ENCODE measurements at regions not wholly inside any gene's neighbourhood (a gene's known extent, or its start where the extent isn't known, plus 50 kb on each side); places are given as distances from the start of the nearest gene placed in this dataset.

DNA sequence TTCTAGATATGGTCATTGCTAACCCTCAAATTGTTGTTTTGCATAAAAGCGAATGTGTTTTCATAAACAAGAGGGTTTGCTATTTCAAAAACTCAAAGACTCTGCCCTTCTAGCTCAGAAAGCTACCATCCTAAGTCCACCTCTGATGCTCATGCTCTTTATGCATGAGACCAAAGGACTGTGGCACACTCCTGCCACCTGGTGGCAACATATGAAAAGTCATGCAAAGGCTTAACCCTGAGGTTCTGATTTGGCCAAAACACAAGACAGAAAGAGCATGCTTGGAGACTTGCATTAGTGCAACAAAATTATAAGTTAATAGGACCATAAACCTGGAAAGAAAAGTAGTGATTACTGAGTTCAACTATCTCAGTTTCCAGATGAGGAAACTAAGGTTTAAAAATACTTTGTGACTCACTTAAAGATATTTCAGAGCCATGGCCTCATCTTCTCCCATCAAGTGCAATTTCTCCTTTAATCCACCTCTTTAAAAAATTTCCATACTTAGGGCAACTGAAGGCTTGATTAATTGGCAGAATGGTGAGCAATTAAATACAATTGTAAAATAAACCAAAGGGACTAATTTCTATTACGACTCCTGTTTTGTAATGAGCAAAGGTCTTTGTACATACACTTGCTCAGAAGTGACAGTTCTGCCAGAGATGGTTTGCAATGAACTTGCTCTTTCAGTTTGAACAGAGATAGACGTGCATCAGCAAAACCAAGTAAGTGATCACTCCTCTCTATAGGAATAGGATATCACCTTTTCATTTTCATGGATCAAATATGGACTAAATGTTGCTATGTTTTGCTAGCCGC lies 110.7 kb upstream of the RAD23B start:
- DNase-seq: peak; percentile 68

DNA sequence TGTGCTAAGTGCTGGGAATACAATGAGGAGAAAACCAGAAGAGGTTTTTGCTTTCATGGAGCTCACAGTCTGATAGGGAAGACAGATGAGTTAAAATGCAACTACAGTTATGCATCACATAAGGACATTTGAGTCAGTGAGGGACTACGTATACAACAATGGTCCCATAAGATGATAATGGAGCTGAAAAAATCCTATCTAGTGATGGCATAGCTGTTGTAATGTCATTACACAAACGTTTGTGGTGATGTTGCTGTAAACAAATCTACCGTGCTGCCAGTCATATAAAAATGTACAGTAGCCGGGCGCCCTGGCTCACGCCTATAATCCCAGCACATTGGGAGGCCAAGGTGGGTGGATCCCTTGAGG lies 110.1 kb upstream of the RAD23B start:
- DNase-seq: peak; percentile 5

DNA sequence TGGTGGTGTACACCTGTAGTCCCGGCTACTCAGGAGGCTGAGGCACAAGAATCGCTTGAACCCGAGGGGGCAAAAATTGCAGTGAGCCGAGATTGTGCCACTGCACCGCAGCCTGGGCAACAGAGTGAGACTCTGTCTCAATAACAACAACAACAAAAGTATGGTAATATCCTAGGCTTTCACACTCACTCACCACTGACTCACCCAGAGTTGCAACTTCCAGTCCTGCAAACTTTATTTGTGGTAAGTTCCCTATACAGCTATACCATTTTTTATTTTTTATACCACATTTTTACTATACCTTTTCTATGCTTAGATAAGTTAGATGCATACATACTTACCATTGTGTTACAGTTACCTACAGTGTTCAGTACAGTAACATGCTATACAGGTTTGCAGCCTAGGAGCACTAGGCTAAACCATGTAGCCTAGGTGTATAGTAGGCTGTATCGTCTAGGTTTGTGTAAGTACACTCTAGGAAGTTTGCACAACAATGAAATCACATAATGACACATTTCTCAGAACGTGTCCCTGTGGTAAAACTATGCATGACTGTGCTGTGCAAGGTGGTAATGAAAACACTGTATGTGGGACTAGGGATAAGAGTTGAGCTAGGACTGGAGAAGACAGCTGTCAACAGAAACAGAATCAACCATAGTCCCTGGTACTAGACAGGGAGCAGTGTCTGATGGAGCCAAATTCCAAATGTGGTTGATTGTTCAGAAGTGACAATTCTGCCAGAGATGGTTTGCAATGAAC lies 109.5 kb upstream of the RAD23B start:
- no peak for DNase-seq

DNA sequence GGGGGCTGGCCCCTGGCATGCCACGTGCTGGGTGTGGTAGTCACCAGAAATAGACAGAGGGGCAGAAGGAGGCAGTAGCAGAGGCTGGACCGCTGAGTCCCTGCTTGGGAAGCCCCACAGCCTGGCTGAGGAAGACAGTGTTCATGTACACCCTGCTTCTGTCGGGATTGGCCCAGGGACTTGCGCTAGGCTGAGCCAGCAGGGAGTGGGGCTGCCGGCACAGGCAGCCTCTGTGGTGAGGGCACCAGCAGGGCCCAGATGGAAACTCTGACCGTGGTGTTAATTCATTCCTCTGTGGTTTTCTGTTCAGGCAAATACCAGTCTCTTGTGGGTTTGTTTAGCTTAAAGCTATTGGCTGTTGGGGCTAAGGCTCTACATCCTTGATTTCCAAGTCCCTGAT lies 108.6 kb upstream of the RAD23B start:
- DNase-seq: peak; percentile 12

DNA sequence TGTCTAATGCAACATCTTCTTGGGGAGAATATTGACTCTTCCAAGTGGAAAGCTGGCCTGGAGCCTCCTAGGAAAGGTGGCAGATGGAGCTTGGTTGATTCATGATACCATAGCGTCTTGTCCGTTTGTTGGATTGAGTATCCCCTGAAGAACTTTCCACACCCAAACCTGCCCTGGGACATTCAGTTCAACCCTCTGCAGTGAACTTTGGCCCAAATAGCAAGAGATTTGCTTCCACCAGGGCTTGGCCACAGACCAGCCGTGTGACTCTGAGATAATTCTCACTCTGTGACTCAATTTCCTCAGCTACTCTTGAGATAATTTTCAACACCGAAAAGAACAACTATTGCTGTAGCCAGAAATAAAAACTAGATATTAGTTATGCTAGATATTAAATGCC lies 108.0 kb upstream of the RAD23B start:
- DNase-seq: no peak

DNA sequence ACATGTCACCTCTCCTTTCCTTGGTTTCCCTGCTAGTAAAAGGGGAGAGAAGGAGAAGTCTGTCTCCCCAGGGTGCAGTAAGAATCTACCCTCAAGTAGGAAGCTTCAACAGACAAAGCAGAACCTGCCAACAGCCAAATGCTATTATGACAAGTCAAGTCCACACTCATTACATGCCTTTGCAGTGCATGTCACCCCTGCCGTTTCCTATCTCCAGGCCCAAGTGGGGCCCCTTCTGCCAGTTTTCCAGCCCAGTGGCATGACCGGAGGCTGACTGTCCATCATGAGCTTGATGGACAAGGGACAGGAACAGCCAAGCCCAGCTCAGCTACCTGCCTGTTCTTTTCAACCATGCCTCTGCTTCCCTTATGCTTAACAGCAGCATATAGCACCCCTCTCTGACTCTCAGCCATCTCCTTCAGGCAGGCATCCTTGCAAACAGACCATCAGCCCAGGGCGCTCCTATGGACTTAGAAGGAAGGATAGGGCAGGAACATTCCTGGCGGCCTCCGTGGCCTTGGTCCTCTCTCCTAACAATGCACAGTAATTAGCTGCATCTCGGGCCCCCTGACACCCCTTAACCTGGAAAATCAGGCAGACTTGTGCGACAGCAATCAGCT lies 107.2 kb upstream of the RAD23B start:
- DNase-seq: no peak

DNA sequence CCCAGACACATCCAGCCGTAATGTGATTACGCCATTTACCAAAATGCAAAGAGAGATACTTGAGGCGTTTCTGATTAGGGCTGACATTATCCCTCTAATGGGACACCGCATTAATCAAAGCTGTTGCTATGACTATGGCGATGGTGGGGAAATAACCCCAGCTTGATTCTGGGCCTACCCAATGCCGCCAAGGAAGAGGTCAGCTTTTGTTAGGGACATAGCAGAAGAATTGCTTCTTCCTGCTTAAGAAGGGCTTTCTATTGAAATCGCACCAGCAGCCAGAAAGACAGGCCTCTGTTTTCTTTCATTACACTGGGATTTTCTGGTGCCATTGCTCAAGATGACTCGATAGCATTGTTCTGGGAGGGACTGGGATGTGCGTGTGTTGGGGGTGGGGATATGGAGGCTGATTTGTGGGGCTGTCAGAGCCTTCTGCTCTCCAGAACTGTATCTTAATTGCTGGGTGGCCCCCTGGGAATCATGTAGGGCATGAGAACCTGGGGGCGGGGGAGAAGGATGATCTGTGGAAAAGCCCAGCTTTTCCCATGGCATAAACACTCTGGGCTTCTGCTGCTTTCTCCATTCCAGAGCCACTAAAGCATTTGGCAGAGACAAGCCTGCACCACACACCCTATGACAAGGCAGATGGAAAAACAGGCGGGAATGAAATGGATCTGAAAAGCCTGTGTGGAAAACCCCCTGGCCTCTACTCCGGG lies 106.5 kb upstream of the RAD23B start:
- no peak for DNase-seq

DNA sequence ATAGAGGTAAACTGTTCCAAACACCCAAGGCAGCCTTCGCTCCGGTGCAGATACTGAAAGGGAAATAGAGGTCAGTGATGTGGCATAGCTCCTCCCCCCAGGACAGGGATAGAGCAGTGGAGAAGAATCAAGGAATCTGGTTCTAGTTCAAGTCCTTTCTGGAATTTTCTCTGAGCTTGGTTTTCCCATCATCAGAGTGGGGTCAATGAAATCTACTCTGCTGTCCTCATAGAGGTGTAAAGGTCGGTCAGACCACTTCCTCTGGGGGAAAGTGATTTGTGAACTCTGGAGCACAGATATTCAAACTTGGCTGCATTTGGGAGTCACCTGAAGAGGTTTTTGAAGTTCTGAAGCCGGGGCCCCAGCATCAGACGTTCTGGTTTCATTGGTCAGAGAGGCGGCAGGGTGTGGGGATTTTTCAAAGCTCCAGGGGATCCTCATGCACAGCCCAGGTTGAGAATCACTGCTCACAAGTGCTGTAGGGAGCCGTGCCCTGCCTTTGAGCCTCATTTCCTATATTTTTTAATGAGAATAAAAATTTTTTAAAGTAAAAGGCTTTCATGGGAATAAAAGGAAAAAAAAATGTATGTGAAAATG lies 105.7 kb upstream of the RAD23B start:
- no peak for DNase-seq

DNA sequence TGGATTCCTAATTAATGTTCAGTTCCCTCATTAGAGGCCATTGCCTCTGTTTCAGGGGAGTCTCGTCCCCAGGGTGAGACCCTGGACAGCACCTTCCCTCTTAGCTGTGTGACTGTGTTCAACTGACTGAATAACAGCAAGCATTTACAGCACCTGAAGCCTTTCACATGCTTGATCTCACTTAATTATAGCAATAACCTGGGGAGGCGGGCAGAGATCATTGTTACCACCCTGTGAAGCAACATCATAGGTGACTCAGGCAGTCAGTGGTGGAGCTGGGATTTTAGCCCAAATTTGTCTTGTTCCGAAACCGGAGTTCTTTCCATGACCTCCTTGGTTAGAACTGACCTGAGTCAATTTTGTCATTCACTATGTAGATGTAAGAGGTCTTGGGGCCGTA lies 105.2 kb upstream of the RAD23B start:
- DNase-seq: no peak

DNA sequence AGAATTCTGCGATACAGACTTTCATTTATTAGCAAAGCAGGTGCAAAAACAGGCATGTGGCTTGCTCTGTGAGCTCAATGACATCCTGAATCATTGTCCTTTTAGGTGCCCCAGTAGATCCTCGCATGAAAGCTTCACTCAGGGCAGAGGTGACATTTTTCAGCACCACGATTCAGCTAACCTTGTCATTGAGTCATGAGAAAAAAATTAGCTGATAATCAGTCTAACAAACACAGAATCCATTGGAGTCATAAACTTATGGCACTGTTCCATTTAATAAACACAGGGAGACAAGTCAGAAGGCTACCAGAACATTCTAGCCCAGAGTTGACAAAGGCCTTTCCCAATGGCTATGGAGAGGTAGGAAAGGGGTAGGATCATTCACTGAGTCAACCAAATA lies 104.8 kb upstream of the RAD23B start:
- no peak for DNase-seq

DNA sequence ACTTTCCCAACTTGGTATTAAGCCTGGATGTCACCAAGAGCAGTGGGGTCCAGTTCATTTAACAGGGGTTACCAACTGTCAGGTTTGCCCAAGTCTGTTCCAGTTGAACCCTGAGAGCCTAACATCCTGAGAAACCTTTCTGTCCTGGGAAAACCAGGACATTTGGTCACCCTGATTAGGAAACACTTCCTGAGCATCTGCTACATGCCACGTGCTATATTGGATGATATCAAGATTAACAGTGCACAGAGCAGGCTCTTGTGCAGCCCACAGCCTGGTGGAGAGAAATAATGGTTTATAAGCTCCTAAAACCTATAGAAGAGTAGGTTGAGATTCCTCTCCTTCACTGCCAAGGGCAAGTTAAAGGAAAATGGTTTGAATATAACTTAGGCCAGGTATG lies 102.9 kb upstream of the RAD23B start:
- DNase-seq: no peak

DNA sequence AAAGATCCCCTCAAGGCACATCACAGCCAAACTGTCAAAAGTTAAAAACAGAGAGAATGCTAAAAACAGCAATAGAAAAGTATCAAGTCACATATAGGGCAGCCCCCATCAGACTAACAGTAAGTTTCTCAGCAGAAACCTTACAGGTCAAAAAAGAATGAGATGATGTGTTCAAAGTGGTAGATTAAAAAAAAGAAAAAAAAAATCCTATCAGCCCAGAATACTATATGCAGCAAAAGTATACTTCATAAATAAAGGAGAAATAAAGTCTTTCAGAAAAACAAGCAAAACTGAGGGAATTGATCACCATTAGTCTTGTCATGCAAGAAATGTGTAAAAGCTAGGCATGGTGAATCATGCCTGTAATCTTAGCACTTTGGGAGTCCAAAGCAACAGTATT lies 99.9 kb upstream of the RAD23B start:
- DNase-seq: no peak

DNA sequence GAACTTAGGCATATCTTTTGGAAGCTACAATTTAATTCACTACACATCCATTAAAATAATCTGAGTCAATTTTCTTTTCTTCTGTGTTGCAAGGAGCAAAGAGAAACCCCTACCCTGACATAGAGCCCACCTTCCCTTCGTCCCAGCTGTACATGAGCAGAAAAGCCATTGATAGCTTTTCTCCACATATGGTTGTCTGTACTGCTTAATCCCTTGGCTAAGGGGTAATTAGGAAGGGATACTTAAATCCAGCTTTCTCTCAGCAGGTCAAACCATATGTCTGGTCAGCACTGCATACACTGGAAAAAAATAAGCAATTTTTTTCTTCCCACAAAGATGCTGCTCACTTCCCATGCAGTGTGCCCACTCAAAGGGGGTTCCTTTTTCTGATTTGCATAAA lies 94.7 kb upstream of the RAD23B start:
- no peak for DNase-seq

DNA sequence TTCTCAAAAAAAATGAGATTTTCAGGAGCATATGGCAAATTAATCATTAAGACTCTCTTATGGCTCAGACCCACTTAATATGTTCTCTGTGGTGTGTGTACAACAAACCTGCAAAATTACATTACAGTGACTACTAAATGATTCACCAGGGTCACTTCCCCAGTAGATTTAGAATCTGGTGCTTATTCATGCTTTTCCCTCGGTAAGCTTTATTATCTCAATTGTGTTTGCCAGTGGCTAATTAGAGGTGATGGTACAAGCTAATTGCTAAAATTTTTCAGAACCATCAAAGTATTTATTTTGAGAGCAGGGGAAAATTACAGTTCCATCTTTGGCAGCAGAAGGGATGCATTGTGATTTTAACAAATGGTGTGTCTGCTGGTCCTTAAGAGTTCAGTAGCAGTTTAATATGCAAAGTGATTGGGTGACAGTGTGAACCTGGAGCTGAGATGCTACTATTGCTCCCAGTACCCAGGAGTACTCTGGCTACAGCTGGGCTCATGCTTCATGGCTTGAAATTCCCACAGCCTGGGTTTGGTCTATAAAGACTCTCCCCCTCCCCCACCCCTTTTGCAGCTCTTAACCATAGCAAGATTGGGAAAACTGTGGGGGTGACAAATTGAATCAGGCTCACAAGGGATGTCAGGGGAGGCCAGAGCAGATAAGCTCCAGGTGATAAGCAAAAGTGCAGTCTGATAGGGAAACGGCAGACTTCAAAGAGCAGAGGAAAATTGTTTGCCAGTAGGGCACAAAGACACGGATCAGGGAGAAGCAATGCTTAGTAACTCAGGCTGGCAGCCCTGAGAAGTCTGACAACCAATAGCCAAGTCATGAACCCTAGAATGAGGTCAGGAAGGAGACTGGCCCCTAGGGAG lies 92.8 kb upstream of the RAD23B start:
- DNase-seq: no peak

DNA sequence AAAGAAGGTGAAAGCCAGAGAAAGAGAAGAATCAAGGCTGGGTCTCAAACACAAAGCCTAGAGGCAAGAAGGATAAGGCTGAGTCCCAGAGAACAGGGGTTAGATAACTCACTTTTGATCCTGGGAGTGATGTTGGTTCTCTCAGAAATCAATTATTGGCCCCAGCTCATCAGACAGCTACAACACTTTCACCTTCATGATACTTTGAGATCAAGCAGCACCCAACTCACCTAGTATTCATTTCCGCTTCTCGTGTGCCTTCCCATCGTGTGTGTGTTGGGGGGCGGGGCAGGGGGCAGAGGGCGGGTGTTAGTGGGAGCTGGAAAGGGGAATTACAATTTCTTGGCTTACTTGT lies 92.2 kb upstream of the RAD23B start:
- DNase-seq: no peak

DNA sequence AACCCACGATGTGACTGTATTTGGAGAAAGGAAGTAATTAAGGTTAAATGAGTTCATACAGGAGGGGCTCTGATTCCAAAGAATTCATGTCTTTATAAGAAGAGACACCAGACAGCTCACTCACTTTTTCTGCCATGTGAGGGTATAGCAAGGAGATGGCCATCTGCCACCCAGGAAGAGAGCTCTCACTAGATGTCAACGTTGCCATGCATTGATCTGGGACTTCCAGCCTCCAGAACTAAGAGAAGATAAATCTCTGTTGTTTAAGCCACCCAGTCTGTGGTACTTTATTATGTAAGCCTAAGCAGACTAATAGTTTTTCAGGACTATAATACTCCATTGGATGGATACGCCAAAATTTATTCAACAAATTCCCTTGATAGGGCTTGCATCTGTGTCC lies 89.8 kb upstream of the RAD23B start:
- DNase-seq: no peak

DNA sequence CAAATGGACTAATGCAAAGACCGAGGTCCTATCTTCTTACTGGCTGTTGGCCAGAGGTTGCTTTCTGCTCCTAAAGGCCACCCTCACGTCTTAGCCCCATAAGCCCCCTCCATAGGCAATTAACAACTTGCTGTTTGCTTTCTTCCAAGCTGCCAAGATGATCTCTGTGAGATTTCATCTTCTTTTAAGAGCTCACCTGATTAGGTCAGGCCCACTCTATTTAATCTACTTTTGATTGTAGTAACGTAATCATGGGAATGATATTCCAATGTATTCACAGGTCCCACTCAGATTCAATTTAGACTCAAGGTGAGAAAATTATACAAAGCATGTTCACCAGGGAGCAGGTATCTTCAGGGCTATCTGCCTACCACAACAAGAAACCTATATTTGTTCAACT lies 84.4 kb upstream of the RAD23B start:
- no peak for DNase-seq

DNA sequence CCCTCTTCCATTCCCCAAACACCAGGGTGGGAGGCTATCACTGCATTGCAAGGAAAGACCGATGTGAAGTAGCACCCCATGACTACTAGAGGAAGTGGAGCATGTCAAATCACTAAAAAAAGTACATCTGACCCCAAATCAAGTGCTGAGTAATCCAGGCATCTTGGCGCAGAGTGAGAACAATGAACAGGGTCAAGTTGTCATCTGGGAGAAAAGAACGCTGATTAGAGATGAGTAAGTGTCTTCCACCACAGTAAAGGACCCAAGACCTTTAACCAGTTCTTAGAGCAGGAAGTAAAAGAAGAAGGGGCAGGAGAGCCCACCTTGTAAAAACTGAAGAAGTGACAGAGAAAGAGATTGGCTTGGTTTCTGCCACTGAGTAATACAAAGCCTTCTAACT lies 75.0 kb upstream of the RAD23B start:
- DNase-seq: no peak

DNA sequence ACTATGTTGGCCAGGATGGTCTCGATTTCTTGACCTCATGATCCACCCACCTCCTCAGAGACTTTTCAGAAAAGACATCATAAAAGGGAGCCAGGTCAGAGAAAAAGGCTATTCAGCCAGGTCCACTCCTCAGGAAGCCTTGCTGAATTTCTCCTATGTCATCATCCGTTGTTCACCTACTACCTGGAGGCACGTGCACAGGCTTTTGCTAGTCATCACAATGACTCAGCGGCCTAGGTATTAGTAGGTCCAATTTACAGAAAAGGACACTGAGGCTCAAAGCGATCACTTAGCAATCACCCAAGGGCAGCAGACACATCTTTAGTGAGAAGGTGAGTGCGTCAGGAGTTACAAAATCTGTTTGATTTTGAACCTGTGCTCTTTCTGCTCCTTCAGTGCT lies 72.3 kb upstream of the RAD23B start:
- DNase-seq: no peak

DNA sequence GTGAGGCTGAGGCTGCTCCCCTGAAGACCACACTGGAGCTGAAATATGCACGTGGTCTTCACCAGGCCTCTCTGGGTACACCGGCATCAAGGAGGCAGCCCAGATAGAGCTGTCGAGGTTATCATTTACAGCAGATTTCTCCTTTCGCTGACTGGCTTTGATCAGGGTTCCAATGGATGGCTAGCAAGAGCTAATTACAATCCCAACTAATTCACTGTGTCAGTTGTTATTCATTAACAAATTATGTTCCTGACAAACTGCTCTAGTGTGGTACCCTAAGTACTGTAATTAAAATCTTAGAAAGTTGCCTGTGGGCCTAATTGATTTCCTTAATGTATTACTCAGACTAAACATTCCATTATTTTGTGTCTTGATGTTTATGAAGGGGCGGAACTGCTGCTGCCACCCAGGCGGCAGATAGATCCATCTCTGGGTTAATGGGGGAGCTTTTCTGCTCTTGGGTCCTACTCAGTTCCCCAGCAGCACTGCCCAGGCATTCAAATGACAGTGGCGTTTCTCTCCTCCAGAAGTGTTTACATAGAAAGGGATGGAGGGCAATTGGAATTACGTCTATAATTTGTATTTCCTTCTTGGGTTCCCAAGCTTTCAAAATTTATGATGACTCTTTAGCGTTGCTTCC lies 71.7 kb upstream of the RAD23B start:
- DNase-seq: no peak

DNA sequence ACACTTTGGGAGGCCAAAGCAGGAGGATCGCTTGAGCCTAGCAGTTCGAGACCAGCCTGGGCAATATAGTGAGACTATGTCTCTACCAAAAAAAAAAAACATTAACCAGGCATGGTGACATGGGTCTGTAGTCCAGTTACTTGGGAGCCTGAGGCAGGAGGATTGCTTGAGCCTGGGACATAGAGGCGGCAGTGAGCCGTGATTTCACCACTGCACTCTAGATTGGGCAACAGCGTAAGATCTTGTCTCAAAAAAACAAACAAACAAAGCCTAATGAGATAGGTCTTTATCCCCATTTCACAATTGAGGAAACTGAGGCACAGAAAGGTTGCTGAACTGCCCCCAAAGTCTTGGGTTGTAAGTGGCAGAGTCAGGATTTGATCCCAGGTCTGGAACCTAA lies 70.5 kb upstream of the RAD23B start:
- DNase-seq: no peak

DNA sequence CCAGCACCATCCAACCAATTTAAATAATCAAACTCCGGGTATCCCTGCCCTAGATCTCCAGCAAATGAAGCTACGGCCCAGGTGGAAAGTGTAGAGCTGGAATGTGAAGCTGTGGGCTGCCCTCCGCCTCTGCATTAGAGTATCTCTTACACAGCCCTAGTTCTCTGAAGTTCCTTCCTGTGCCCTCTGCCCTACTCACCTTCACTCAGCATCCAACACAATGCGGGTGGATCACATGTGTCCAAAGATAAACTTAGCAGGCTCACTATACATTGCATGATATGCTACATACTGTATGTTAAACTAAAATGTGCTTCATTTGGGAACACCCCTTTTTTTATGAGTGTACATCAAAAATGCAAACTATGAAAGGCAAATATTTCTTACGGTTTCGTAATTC lies 70.0 kb upstream of the RAD23B start:
- no peak for DNase-seq
